Calu3 (cell line): ENCODE measurements at regions not wholly inside any gene's neighbourhood (a gene's known extent, or its start where the extent isn't known, plus 50 kb on each side); places are given as distances from the start of the nearest gene placed in this dataset.

Experiments
- BruUV-seq: library from RNA; stranded (reverse); fragments of 400-500 nt; replicated peaks from 2 replicates; lab custom pipeline; 2021; lab: Mats Ljungman, UMichigan
- CTCF ChIA-PET: fragments of 300-600 bp; sonication (Branson Sonifier 250); formaldehyde crosslinking; loops from one replicate; lab custom pipeline; 2022; ENCODE audit warnings: antibody characterized with exemption; lab: Charles Lee
- DNase-seq: peaks from one replicate; pipeline ENCODE4 v3.0.0; 2022
- H3K27ac Mint-ChIP-seq: one replicate; pipeline ENCODE4 v1.8.0; 2022; ENCODE audit warnings: mixed read lengths; ENCODE audit not compliant: unreplicated experiment
- H3K27me3 Mint-ChIP-seq: one replicate; pipeline ENCODE4 v1.8.0; 2022; ENCODE audit warnings: mixed read lengths; ENCODE audit not compliant: unreplicated experiment
- H3K36me3 Mint-ChIP-seq: one replicate; pipeline ENCODE4 v1.8.0; 2022; ENCODE audit warnings: mild to moderate bottlenecking, moderate library complexity, mixed read lengths; ENCODE audit not compliant: insufficient read depth, unreplicated experiment
- H3K4me1 Mint-ChIP-seq: one replicate; pipeline ENCODE4 v1.8.0; 2022; ENCODE audit warnings: mild to moderate bottlenecking, low read depth, mixed read lengths; ENCODE audit not compliant: unreplicated experiment
- H3K4me3 Mint-ChIP-seq: one replicate; pipeline ENCODE4 v1.8.0; 2022; ENCODE audit warnings: mild to moderate bottlenecking, low read depth, moderate library complexity, mixed read lengths; ENCODE audit not compliant: unreplicated experiment
- H3K9me3 Mint-ChIP-seq: one replicate; pipeline ENCODE4 v1.8.0; 2022; ENCODE audit warnings: low read depth, mixed read lengths; ENCODE audit not compliant: unreplicated experiment
- CTCF ChIP-seq: fragments of 200-600 bp; IDR thresholded peaks from one replicate; pipeline ENCODE4 v1.8.0; 2022; ENCODE audit warnings: antibody characterized with exemption; ENCODE audit not compliant: unreplicated experiment
- intact Hi-C: fragments of 100-400 bp; cut with micrococcal nuclease; formaldehyde crosslinking; loops from one replicate; pipeline ENCODE4 v1.10.0; 2022; ENCODE audit not compliant: unreplicated experiment

GRCh38 chr2:235257590-235257989 is 236.3 kb upstream of the AGAP1 start:
- intact Hi-C loops = no loop called here
- CTCF ChIA-PET = interaction anchor here (0.7 kb wide), 2 partner anchors 21 to 265 kb away, joined by 3 to 4 read pairs; no protein-coding TSS in a partner anchor
- no peaks in the 10 kb centered on the region for H3K9me3 Mint-ChIP-seq

GRCh38 chr2:235262750-235263149 is 231.1 kb upstream of the AGAP1 start:
- BruUV-seq = no TSS peak
- intact Hi-C loops = loop anchor here (10.0 kb wide), 1 partner anchor 118 kb away; no protein-coding TSS in a partner anchor
- Mint-ChIP-seq H3K36me3 (no peaks in the 10 kb centered on the region), H3K9me3 (no peaks in the 10 kb centered on the region), H3K27me3 (peaks cover 34% of the 10 kb centered on the region), H3K4me1 (peaks cover 16% of the 10 kb centered on the region), H3K27ac (no peak overlapping the region), H3K4me3 (no peak overlapping the region)
- CTCF ChIA-PET = interaction anchor here (0.7 kb wide), 1 partner anchor 811 kb away, joined by 4 read pairs; no protein-coding TSS in a partner anchor
- DNase-seq = no peak
- no peak for TF ChIP-seq CTCF

More at GRCh38 chr2:235257590-235257989, 236.3 kb upstream of the AGAP1 start:
- no peaks in the 10 kb centered on the region for H3K4me1 Mint-ChIP-seq
- no TSS peak for BruUV-seq
- H3K27me3 Mint-ChIP-seq = peaks cover 57% of the 10 kb centered on the region
- H3K4me3 Mint-ChIP-seq = no peak overlapping the region
- no peak for DNase-seq
- H3K27ac Mint-ChIP-seq = no peak overlapping the region
- H3K36me3 Mint-ChIP-seq = no peaks in the 10 kb centered on the region
- no peak for TF ChIP-seq CTCF

GRCh38 chr2:235263205-235264120 is 230.4 kb upstream of the AGAP1 start:
- Mint-ChIP-seq H3K4me3 (peak overlapping the region; percentile 64), H3K4me1 (peaks cover 23% of the 10 kb centered on the region), H3K27me3 (peaks cover 42% of the 10 kb centered on the region), H3K9me3 (no peaks in the 10 kb centered on the region), H3K27ac (peak overlapping the region; percentile 37), H3K36me3 (no peaks in the 10 kb centered on the region)
- DNase-seq = peak; percentile 69
- intact Hi-C loops = loop anchor here (10.0 kb wide), 1 partner anchor 119 kb away; no protein-coding TSS in a partner anchor
- no TSS peak for BruUV-seq
- CTCF ChIA-PET = interaction anchor here (0.6 to 1.1 kb wide), 3 partner anchors 128 to 811 kb away, joined by 3 to 4 read pairs (median 3); no protein-coding TSS in a partner anchor
- no peak for TF ChIP-seq CTCF

- Mint-ChIP-seq H3K27me3 (peaks cover 43% of the 10 kb centered on the region), H3K27ac (peak overlapping the region; percentile 37), H3K9me3 (no peaks in the 10 kb centered on the region), H3K4me3 (peak overlapping the region; percentile 64), H3K4me1 (peaks cover 29% of the 10 kb centered on the region), H3K36me3 (no peaks in the 10 kb centered on the region)
- TF ChIP-seq CTCF = no peak
- no peak for DNase-seq
- CTCF ChIA-PET = interaction anchor here (0.6 to 1.1 kb wide), 2 partner anchors 128 to 705 kb away, joined by 3 read pairs; no protein-coding TSS in a partner anchor
- intact Hi-C loops = loop anchor here (10.0 kb wide), 1 partner anchor 119 kb away; no protein-coding TSS in a partner anchor
- no TSS peak for BruUV-seq
Measured at GRCh38 chr2:235264121-235264493, 229.7 kb upstream of the AGAP1 start.
